Activated CD4-positive, alpha-beta T cell treated with anti-CD3 and anti-CD28 coated beads, Interleukin-2, amount 50 U/mL, for 24 hours (primary cell): ENCODE measurements at regions not wholly inside any gene's neighbourhood (a gene's known extent, or its start where the extent isn't known, plus 50 kb on each side); places are given as distances from the start of the nearest gene placed in this dataset.

Source experiments
- DNase-seq, 2 donors: peaks; one replicate each; pipeline ENCODE4 v3.0.0-alpha.2; 2020; ENCODE audit warnings: low read depth in 1 of 2, low spot score in 1 of 2

- DNase-seq = no peak
These were observed 74.0 kb upstream of the THY1 start for GRCh38 chr11:119496997-119497396.

- no peak for DNase-seq
These were observed 73.5 kb upstream of the THY1 start for GRCh38 chr11:119496469-119496868.

GRCh38 chr11:119493712-119494111 lies 70.7 kb upstream of the THY1 start:
- DNase-seq = no peak

- no peak for DNase-seq
These were observed 69.0 kb upstream of the THY1 start for GRCh38 chr11:119491753-119492510.

- no peak for DNase-seq
These were observed 67.5 kb upstream of the THY1 start for GRCh38 chr11:119490253-119491006.

GRCh38 chr11:119489087-119489486 lies 66.1 kb upstream of the THY1 start:
- no peak for DNase-seq

GRCh38 chr11:119488256-119488995 lies 65.5 kb upstream of the THY1 start:
- DNase-seq = no peak

GRCh38 chr11:119486691-119487259 lies 63.8 kb upstream of the THY1 start:
- no peak for DNase-seq

GRCh38 chr11:119486016-119486415 lies 63.0 kb upstream of the THY1 start:
- no peak for DNase-seq

GRCh38 chr11:119484741-119485605 lies 62.0 kb upstream of the THY1 start:
- DNase-seq = no peak

GRCh38 chr11:119483881-119484371 lies 61.0 kb upstream of the THY1 start:
- DNase-seq = no peak

GRCh38 chr11:119483341-119483880 lies 60.4 kb upstream of the THY1 start:
- DNase-seq = no peak

- no peak for DNase-seq
These were observed 59.6 kb upstream of the THY1 start for GRCh38 chr11:119482521-119483011.

- DNase-seq = no peak
These were observed 58.9 kb upstream of the THY1 start for GRCh38 chr11:119481667-119482400.

GRCh38 chr11:119481021-119481666 lies 58.2 kb upstream of the THY1 start:
- DNase-seq = peak; percentile 51 to 57

GRCh38 chr11:119480380-119481020 lies 57.5 kb upstream of the THY1 start:
- DNase-seq = no peak

- no peak for DNase-seq
These were observed 56.8 kb upstream of the THY1 start for GRCh38 chr11:119479685-119480275.
